KBM-7 (cell line): ENCODE measurements at regions not wholly inside any gene's neighbourhood (a gene's known extent, or its start where the extent isn't known, plus 50 kb on each side); places are given as distances from the start of the nearest gene placed in this dataset.

Experiments
- DNase-seq: peaks from one replicate; pipeline ENCODE4 v3.0.0-alpha.2; 2015
- in situ Hi-C: fragments of 300-500 bp; cut with MboI; formaldehyde crosslinking; loops from 2 replicates; pipeline ENCODE4 v1.14.3; 2020; ENCODE audit warnings: low sequenced_read_pairs, low pct_unique_long_range_greater_than_20kb, mixed read lengths

GRCh38 chr15:95912728-95913127 is 417.8 kb upstream of the NR2F2 start:
- in situ Hi-C loops: no loop called here
- no peak for DNase-seq

GRCh38 chr15:95916568-95916967 is 413.9 kb upstream of the NR2F2 start:
- DNase-seq: no peak
- in situ Hi-C loops: no loop called here

- in situ Hi-C loops: no loop called here
- DNase-seq: no peak
These were observed 412.0 kb upstream of the NR2F2 start for GRCh38 chr15:95918525-95918924.

GRCh38 chr15:95919460-95919859 is 411.0 kb upstream of the NR2F2 start:
- in situ Hi-C loops: no loop called here
- DNase-seq: no peak

- no peak for DNase-seq
- in situ Hi-C loops: no loop called here
These were observed 409.1 kb upstream of the NR2F2 start for GRCh38 chr15:95921404-95921803.

GRCh38 chr15:95922431-95922830 is 408.1 kb upstream of the NR2F2 start:
- in situ Hi-C loops: no loop called here
- DNase-seq: no peak

- in situ Hi-C loops: no loop called here
- no peak for DNase-seq
These were observed 406.7 kb upstream of the NR2F2 start for GRCh38 chr15:95923792-95924191.

- in situ Hi-C loops: no loop called here
- DNase-seq: no peak
These were observed 401.7 kb upstream of the NR2F2 start for GRCh38 chr15:95928822-95929221.

- in situ Hi-C loops: no loop called here
- peak; percentile 81 for DNase-seq
These were observed 401.2 kb upstream of the NR2F2 start for GRCh38 chr15:95929232-95929846.

GRCh38 chr15:95930659-95931375 is 399.7 kb upstream of the NR2F2 start:
- DNase-seq: no peak
- in situ Hi-C loops: no loop called here

GRCh38 chr15:95931619-95932018 is 398.9 kb upstream of the NR2F2 start:
- DNase-seq: no peak
- in situ Hi-C loops: no loop called here

- DNase-seq: no peak
- in situ Hi-C loops: no loop called here
These were observed 398.4 kb upstream of the NR2F2 start for GRCh38 chr15:95932141-95932540.

GRCh38 chr15:95932676-95933075 is 397.8 kb upstream of the NR2F2 start:
- in situ Hi-C loops: no loop called here
- DNase-seq: no peak

GRCh38 chr15:95935852-95936251 is 394.6 kb upstream of the NR2F2 start:
- in situ Hi-C loops: no loop called here

GRCh38 chr15:95937128-95937528 is 393.4 kb upstream of the NR2F2 start:
- in situ Hi-C loops: no loop called here
- DNase-seq: no peak

More at GRCh38 chr15:95935852-95936251, 394.6 kb upstream of the NR2F2 start:
- DNase-seq: no peak

- no peak for DNase-seq
- in situ Hi-C loops: no loop called here
These were observed 390.0 kb upstream of the NR2F2 start for GRCh38 chr15:95940431-95940985.

GRCh38 chr15:95944193-95944592 is 386.3 kb upstream of the NR2F2 start:
- no peak for DNase-seq
- in situ Hi-C loops: no loop called here

GRCh38 chr15:95944661-95945255 is 385.7 kb upstream of the NR2F2 start:
- no peak for DNase-seq
- in situ Hi-C loops: no loop called here

GRCh38 chr15:95946241-95946640 is 384.3 kb upstream of the NR2F2 start:
- in situ Hi-C loops: no loop called here
- DNase-seq: no peak

- DNase-seq: no peak
- in situ Hi-C loops: no loop called here
These were observed 383.6 kb upstream of the NR2F2 start for GRCh38 chr15:95946926-95947325.
